ENCODE measurements at regions not wholly inside any gene's neighbourhood (a gene's known extent, or its start where the extent isn't known, plus 50 kb on each side); places are given as distances from the start of the nearest gene placed in this dataset.

DNA sequence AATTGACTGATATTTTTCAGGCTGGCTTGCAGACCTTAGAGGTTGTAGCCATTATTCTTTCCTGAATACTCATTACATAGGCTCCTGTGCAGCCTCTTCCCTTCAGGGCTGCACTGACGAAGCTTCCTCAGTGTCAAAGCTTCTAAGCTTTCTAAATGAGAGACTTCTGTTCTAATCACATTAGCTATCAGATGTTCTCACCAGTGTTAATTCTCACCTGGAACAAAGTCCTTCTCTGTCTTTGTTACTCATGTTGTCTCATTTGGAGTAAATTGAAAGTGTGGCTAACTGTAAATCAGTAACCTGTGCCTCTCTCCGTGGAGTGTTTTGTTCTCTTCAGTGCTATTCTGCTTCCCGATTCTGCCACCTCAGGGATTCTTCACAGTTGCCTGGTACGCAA lies 76.9 kb downstream of the MC4R start:
- TF ChIP-seq CTCF (IDR thresholded peaks at IDR 0.05) (no peak), POLR2A (IDR thresholded peaks at IDR 0.05) (no peak)

Measured in heart left ventricle (tissue), 13 donors.